Kidney tubule cell (primary cell): ENCODE measurements at regions not wholly inside any gene's neighbourhood (a gene's known extent, or its start where the extent isn't known, plus 50 kb on each side); places are given as distances from the start of the nearest gene placed in this dataset.
"Not testable (repeated sequence)": the region's sequence is repeated elsewhere in the genome, so short reads cannot be mapped to it uniquely, and the experiment has no call there.

ENCODE experiments used
- DNase-seq: peaks from one replicate; pipeline ENCODE4 v3.0.0-alpha.2; 2018; ENCODE audit warnings: low spot score

DNA sequence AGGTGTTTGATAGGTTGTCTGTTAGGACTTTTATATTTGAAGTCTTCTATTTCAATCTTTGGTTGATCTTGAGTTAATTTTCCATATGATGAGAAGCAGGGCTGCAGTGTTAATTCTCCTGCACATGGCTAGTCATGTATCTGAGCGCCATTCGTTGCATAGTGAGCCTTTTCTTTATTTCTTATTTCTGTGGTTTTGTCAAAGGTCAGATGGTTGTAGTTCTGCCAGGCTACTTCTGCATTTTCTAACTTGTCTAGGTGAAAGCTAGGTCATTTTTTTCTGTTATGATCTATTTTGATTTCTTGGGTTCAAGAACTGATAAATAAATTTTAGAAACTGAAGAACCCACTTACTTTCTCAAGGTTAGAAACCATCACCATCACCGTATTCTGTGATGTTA is 56.7 kb downstream of the CCDC74A start:
- no peak for DNase-seq

DNA sequence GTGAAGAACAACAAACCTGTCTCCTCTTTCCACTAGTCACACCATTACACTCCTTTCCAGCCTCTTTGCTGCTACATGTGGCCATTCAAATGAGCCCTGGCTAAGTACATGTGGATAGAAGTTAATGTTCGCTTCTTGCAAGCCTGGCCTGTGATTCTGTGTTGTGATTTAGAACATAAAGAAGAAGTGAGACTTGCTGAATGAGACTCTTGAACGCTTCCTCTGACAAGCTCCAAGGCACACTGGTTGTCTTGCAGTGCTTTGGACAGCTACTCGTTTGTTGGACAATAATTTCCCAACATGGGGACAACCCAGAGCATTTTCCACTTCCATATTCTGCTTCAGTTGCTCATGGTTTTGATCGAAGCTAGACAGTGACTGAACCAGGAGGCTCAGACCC is 57.3 kb downstream of the CCDC74A start:
- no peak for DNase-seq

GRCh38 chr2:131588152-131588873 is 60.6 kb downstream of the CCDC74A start:
- DNase-seq, result no peak

GRCh38 chr2:131589126-131589525 is 61.4 kb downstream of the CCDC74A start:
- not testable (repeated sequence) for DNase-seq

DNA sequence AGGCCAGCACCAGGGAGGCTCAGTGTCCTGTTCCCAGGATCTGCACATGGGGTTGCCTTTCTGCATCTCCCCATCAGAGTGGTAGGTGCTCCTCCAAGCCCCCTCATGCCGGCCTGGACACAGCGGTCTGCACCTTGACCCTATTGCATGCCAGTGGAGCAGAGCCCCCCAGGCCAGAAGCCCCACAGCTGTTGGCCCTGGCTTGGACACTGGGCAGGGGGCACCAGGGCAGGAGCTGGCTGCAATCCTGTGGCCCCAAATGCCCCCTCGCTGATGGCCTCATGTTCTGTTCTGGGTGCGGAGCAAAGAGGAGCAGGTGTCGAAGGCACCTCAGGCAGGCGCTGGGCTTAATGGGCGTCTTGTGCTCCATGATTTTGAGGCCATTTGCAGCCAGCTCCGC is 62.7 kb downstream of the CCDC74A start:
- no peak for DNase-seq

DNA sequence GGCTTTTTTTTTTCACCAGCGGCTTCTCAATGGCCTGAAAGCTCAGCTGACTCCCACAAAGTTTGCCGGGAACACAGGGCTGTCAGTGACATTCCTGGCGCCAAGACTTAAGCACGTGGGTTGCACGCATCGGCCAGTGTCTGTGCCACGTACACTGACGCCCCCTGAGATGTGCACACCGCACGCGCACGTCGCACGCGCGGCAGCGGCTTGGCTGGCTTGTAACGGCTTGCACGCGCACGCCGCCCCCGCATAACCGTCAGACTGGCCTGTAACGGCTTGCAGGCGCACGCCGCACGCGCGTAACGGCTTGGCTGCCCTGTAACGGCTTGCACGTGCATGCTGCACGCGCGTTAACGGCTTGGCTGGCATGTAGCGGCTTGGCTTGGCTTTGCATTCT is 63.2 kb downstream of the CCDC74A start:
- no peak for DNase-seq

- not testable (repeated sequence) for DNase-seq
These were observed 68.9 kb downstream of the CCDC74A start for GRCh38 chr2:131596561-131596960.

DNA sequence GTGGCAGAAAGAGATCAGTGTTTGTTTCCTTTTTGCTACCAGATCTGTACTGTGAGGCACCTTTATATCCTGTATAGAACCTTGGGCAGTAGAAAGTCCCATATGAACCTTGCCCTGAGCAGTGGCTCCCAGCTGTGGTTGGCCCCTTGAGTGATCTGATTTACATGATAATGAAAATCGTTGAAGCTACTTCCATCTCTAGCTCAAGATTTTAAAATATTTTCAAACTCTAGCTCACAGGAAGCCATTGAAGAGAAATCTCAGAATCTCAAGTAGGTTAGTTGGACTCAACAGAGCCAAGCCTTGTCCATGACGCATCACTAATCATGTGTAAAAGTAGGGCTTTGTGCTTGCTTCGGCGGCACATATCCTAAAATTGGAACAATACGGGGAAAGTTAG is 74.8 kb downstream of the CCDC74A start:
- not testable (repeated sequence) for DNase-seq

DNA sequence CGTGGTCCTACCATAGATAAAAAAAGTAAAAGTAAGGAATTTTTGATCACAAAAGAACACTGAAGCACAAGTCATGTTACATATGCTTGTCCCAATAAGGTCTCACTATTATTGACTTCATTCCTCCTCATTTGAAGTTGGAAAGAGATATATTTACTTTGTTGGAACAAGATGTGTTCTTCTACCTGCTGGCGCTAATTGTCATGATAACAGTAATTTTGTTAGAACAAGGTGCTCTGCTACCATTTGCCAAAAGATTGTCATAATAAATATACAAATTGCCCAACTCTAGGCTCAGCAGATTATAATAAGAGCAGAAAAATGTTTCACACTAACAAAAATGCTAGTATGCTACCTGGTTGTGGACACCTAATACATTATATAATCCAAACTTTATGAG is 77.0 kb downstream of the CCDC74A start:
- not testable (repeated sequence) for DNase-seq

GRCh38 chr2:131606366-131606765 is 78.7 kb downstream of the CCDC74A start:
- not testable (repeated sequence) for DNase-seq

GRCh38 chr2:131607056-131607455 is 79.4 kb downstream of the CCDC74A start:
- DNase-seq, result not testable (repeated sequence)

- DNase-seq, result not testable (repeated sequence)
These were observed 86.9 kb downstream of the CCDC74A start for GRCh38 chr2:131614539-131614938.

GRCh38 chr2:131618320-131618719 is 90.6 kb downstream of the CCDC74A start:
- not testable (repeated sequence) for DNase-seq

DNA sequence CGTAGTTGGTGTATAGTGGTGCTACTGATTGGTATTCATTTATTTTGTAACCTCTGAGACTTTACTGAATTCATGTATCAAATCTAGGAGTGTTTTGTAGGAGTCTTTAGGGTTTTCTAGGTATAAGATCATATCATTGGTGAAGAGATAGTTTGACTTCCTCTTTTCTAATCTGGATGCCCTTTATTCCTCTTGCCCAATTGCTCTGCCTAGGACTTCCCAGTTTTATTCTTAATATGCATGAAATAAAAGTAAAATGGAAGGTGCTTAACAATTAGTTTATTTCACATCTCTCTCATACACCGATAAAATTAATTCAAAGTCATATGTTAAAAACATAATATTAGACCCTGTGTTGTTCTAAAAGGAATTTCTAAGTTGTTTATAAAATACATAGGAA is 95.2 kb downstream of the CCDC74A start:
- DNase-seq, result not testable (repeated sequence)

GRCh38 chr2:131626011-131626410 is 98.3 kb downstream of the CCDC74A start:
- not testable (repeated sequence) for DNase-seq

DNA sequence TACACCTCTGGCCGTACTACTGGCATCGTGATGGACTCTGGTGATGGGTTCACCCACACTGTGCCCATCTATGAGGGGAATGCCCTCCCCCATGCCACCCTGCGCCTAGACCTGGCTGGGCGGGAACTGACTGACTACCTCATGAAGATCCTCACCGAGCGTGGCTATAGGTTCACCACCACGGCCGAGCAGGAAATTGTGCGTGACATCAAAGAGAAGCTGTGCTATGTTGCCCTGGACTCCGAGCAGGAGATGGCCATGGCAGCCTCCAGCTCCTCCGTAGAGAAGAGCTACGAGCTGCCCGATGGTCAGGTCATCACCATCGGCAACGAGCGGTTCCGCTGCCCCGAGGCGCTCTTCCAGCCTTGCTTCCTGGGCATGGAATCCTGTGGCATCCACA is 98.9 kb downstream of the CCDC74A start:
- DNase-seq, result not testable (repeated sequence)

GRCh38 chr2:131627777-131628176 is 100.1 kb downstream of the CCDC74A start:
- DNase-seq, result not testable (repeated sequence)

- DNase-seq, result not testable (repeated sequence)
These were observed 104.0 kb downstream of the CCDC74A start for GRCh38 chr2:131631648-131632047.

DNA sequence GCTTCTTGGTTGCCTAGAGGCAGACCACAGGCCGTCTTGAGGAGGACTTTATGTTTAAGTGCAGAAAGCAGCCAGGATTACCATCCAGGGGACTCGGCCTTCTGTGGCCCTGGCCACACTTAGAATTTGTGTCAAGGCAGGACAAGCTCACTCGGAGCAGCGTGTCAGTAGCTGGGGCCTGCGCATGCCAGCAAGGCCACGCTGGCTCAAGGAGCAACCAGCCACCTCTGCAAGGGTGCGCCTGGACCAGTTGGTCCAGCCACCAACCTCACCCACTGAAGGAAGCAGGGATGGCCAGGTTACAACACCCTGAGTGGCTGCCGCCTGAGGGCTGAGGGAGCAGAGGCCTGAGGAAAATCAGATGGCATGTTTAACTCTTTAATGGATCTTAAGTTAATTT is 105.7 kb downstream of the CCDC74A start:
- DNase-seq, result not testable (repeated sequence)

GRCh38 chr2:131633827-131634695 is 106.4 kb downstream of the CCDC74A start:
- DNase-seq, result not testable (repeated sequence)

DNA sequence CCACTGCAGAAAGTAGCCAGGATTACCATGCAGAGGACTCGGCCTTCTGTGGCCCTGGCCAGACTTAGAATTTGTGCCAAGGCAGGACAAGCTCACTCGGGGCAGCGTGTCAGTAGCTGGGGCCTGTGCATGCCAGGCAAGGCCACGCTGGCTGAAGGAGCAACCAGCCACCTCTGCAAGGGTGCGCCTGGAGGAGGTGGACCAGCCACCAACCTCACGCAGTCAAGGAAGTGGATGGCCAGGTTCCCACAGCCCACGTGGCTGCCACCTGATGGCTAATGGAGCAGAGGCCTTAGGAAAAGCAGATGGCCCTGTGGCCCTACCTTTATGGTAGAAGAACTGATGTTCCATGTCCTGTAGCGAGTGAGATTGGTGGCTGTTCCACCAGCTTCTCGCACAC is 107.9 kb downstream of the CCDC74A start:
- no peak for DNase-seq

- not testable (repeated sequence) for DNase-seq
These were observed 109.1 kb downstream of the CCDC74A start for GRCh38 chr2:131636704-131637308.
